GM12873 (cell line): ENCODE measurements at regions not wholly inside any gene's neighbourhood (a gene's known extent, or its start where the extent isn't known, plus 50 kb on each side); places are given as distances from the start of the nearest gene placed in this dataset.
A peak's percentile ranks its signal among the peaks of the same experiment; 100 is the strongest.

Source experiments
- CTCF ChIP-seq: IDR thresholded peaks from 2 replicates; pipeline ENCODE4 v1.5.1; 2012; ENCODE audit warnings: low read depth, mild to moderate bottlenecking, moderate library complexity, low read length, control low read depth; ENCODE audit not compliant: insufficient read depth; ENCODE audit errors: missing control alignments

GRCh38 chr7:149334930-149335329 is 72.9 kb downstream of the ZNF783 start:
- TF ChIP-seq CTCF = no peak

GRCh38 chr7:149348758-149349369 is 86.9 kb downstream of the ZNF783 start:
- no peak for TF ChIP-seq CTCF

GRCh38 chr7:149353739-149354504 is 91.9 kb downstream of the ZNF783 start:
- TF ChIP-seq CTCF = no peak

GRCh38 chr7:149355390-149356048 is 93.5 kb downstream of the ZNF783 start:
- TF ChIP-seq CTCF = peak; percentile 2

GRCh38 chr7:149362696-149363095 is 98.2 kb downstream of the ZNF777 start:
- no peak for TF ChIP-seq CTCF

- TF ChIP-seq CTCF = no peak
Measured at GRCh38 chr7:149367418-149368180, 93.3 kb downstream of the ZNF777 start.

GRCh38 chr7:149369497-149369896 is 91.4 kb downstream of the ZNF777 start:
- no peak for TF ChIP-seq CTCF
